H9 (cell line): ENCODE measurements at regions not wholly inside any gene's neighbourhood (a gene's known extent, or its start where the extent isn't known, plus 50 kb on each side); places are given as distances from the start of the nearest gene placed in this dataset.

Experiments used
- DNase-seq: peaks from one replicate; pipeline ENCODE4 v3.0.0-alpha.2; 2017
- H2AFZ ChIP-seq: one replicate; pipeline ENCODE4 v1.6.1; 2013; ENCODE audit warnings: mild to moderate bottlenecking, low read length, control low read depth, moderate library complexity
- H2AK5ac ChIP-seq: 2 replicates; pipeline ENCODE4 v1.6.1; 2013; ENCODE audit warnings: low read length, control low read depth, mixed read lengths; ENCODE audit not compliant: insufficient read length
- H2BK120ac ChIP-seq: one replicate; pipeline ENCODE4 v1.6.1; 2013; ENCODE audit warnings: low read depth, mild to moderate bottlenecking, low read length, control low read depth, inconsistent platforms; ENCODE audit not compliant: poor library complexity, severe bottlenecking
- H2BK12ac ChIP-seq: 2 replicates; pipeline ENCODE4 v1.6.1; 2013; ENCODE audit warnings: low read length, control low read depth, mixed read lengths, low read depth; ENCODE audit not compliant: insufficient read length
- H2BK15ac ChIP-seq: 2 replicates; pipeline ENCODE4 v1.6.1; 2013; ENCODE audit warnings: low read depth, low read length, control low read depth
- H2BK20ac ChIP-seq: one replicate; pipeline ENCODE4 v1.6.1; 2013; ENCODE audit warnings: low read depth, mild to moderate bottlenecking, low read length, control low read depth, inconsistent platforms; ENCODE audit not compliant: poor library complexity, severe bottlenecking
- H2BK5ac ChIP-seq: 2 replicates; pipeline ENCODE4 v1.6.1; 2013; ENCODE audit warnings: low read length, control low read depth, mixed read lengths; ENCODE audit not compliant: insufficient read length
- H3K14ac ChIP-seq: 2 replicates; pipeline ENCODE4 v1.6.1; 2013; ENCODE audit warnings: low read length, control low read depth; ENCODE audit not compliant: insufficient read depth
- H3K18ac ChIP-seq: 2 replicates; pipeline ENCODE4 v1.6.1; 2013; ENCODE audit warnings: low read depth, mild to moderate bottlenecking, mixed read lengths, low read length, control low read depth; ENCODE audit not compliant: insufficient read length
- H3K23ac ChIP-seq: 2 replicates; pipeline ENCODE4 v1.6.1; 2013; ENCODE audit warnings: low read length, control low read depth, mixed read lengths, low read depth; ENCODE audit not compliant: insufficient read length
- H3K23me2 ChIP-seq: 2 replicates; pipeline ENCODE4 v1.6.1; 2013; ENCODE audit warnings: low read depth, mild to moderate bottlenecking, mixed read lengths, low read length, control low read depth; ENCODE audit not compliant: insufficient read length, poor library complexity, severe bottlenecking
- H3K27ac ChIP-seq: 2 replicates; pipeline ENCODE4 v1.5.1; 2013; ENCODE audit warnings: low read length, control low read depth, mixed read lengths, low read depth; ENCODE audit not compliant: insufficient read length
- H3K27me3 ChIP-seq: 2 replicates; pipeline ENCODE4 v1.6.1; 2013; ENCODE audit warnings: low read length, control low read depth, inconsistent platforms; ENCODE audit not compliant: insufficient read depth
- H3K4ac ChIP-seq: 2 replicates; pipeline ENCODE4 v1.6.1; 2013; ENCODE audit warnings: low read depth, mild to moderate bottlenecking, control low read depth, inconsistent platforms, low read length, moderate library complexity
- H3K4me1 ChIP-seq: 2 replicates; pipeline ENCODE4 v1.6.1; 2013; ENCODE audit warnings: low read length, control low read depth, inconsistent platforms; ENCODE audit not compliant: insufficient read depth
- H3K4me2 ChIP-seq: 2 replicates; pipeline ENCODE4 v1.6.1; 2013; ENCODE audit warnings: low read length, control low read depth, mixed read lengths; ENCODE audit not compliant: insufficient read length, insufficient read depth
- H3K56ac ChIP-seq: 2 replicates; pipeline ENCODE4 v1.6.1; 2013; ENCODE audit warnings: low read depth, mild to moderate bottlenecking, mixed read lengths, low read length, control low read depth; ENCODE audit not compliant: insufficient read length
- H3K79me1 ChIP-seq: 2 replicates; pipeline ENCODE4 v1.6.1; 2013; ENCODE audit warnings: low read depth, mild to moderate bottlenecking, moderate library complexity, low read length, control low read depth, inconsistent platforms; ENCODE audit not compliant: insufficient read depth, poor library complexity, severe bottlenecking
- H3K79me2 ChIP-seq: 2 replicates; pipeline ENCODE4 v1.6.1; 2013; ENCODE audit warnings: low read length, control low read depth, inconsistent platforms; ENCODE audit not compliant: insufficient read depth
- H3K9ac ChIP-seq: 2 replicates; pipeline ENCODE4 v1.6.1; 2013; ENCODE audit warnings: low read length, control low read depth, mixed read lengths; ENCODE audit not compliant: insufficient read length; ENCODE audit errors: extremely low read depth
- H3K9me3 ChIP-seq: one replicate; pipeline ENCODE4 v1.6.1; 2013; ENCODE audit warnings: low read depth, low read length, inconsistent platforms; ENCODE audit not compliant: control insufficient read depth
- H3T11ph ChIP-seq: one replicate; pipeline ENCODE4 v1.6.1; 2013; ENCODE audit warnings: mild to moderate bottlenecking, low read length, control low read depth, inconsistent platforms
- H4K20me1 ChIP-seq: one replicate; pipeline ENCODE4 v1.6.1; 2013; ENCODE audit not compliant: control insufficient read depth, insufficient read length, insufficient read depth
- H4K5ac ChIP-seq: 2 replicates; pipeline ENCODE4 v1.6.1; 2013; ENCODE audit warnings: low read depth, mild to moderate bottlenecking, mixed read lengths, low read length, control low read depth; ENCODE audit not compliant: insufficient read length
- H4K8ac ChIP-seq: replicated peaks from 2 replicates; pipeline ENCODE4 v1.6.1; 2013; ENCODE audit warnings: low read length, control low read depth, mixed read lengths, low read depth; ENCODE audit not compliant: insufficient read length
- H4K91ac ChIP-seq: 2 replicates; pipeline ENCODE4 v1.6.1; 2013; ENCODE audit warnings: low read depth, mild to moderate bottlenecking, moderate library complexity, mixed read lengths, low read length, control low read depth; ENCODE audit not compliant: insufficient read length
- H3K27ac Mint-ChIP-seq, 3 experiments: 2 replicates in 2 of 3; 3 replicates in 1 of 3; pipeline ENCODE4 v1.8.0; 2020 to 2021; ENCODE audit warnings: mixed read lengths in 3 of 3, mild to moderate bottlenecking in 1 of 3, moderate library complexity in 1 of 3
- H3K27me3 Mint-ChIP-seq: 2 replicates; pipeline ENCODE4 v1.8.0; 2021; ENCODE audit warnings: low read depth, mild to moderate bottlenecking, moderate library complexity, mixed read lengths
- H3K36me3 Mint-ChIP-seq, 3 experiments: 2 replicates in 2 of 3; 3 replicates in 1 of 3; pipeline ENCODE4 v1.8.0; 2020 to 2021; ENCODE audit warnings: low read depth in 3 of 3, mixed read lengths in 3 of 3; ENCODE audit not compliant: insufficient read depth in 1 of 3
- H3K4me1 Mint-ChIP-seq, 2 experiments: 2 replicates each; pipeline ENCODE4 v1.8.0; 2020; ENCODE audit warnings: mixed read lengths in 2 of 2
- H3K4me3 Mint-ChIP-seq, 2 experiments: 2 replicates in 1 of 2; 3 replicates in 1 of 2; pipeline ENCODE4 v1.8.0; 2020 to 2021; ENCODE audit warnings: mild to moderate bottlenecking in 2 of 2, mixed read lengths in 2 of 2, moderate library complexity in 1 of 2
- H3K9me3 Mint-ChIP-seq, 2 experiments: 2 replicates in 1 of 2; 3 replicates in 1 of 2; pipeline ENCODE4 v1.8.0; 2020; ENCODE audit warnings: mild to moderate bottlenecking in 2 of 2, mixed read lengths in 2 of 2, moderate library complexity in 1 of 2
- WGBS: extraction: QIAGEN DNeasy Blood & Tissue Kit; methylation state at CpG from one replicate; pipeline ENCODE4 v1.1.7; 2013; ENCODE audit warnings: missing lambda C conversion rate, low lambda C conversion rate, mixed read lengths; ENCODE audit not compliant: insufficient read length; ENCODE audit errors: extremely low coverage; 5-methylcytosine and 5-hydroxymethylcytosine counted together
- TF ChIP-seq, protein P1 (sequence below): fragments of 200-600 bp; sonication (generic); conservative IDR thresholded peaks from 3 replicates; pipeline ENCODE4 v1.8.0; 2021; ENCODE audit warnings: antibody characterized with exemption, mild to moderate bottlenecking

DNA sequence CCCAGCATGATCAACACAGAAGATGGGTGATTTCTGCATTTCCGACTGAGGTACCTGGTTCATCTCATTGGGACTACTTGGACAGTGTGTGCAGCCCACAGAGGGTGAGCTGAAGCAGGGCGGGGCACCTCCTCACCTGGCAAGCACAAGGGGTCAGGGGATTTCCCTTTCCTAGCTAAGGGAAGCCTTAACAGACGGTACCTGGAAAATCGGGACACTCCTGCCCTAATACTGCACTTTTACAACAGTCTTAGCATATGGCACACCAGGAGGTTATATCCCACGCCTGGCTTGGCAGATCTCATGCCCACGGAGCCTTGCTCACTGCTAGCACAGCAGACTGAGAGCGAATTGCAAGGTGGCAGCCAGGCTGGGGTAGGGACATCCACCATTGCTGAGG, 92.9 kb upstream of the GRID2 start:
- no peak overlapping the region for H3K18ac ChIP-seq
- H3K4me1 Mint-ChIP-seq, result no peaks in the 10 kb centered on the region
- H3K27me3 Mint-ChIP-seq, result peaks cover 24% of the 10 kb centered on the region
- H2BK120ac ChIP-seq, result no peak overlapping the region
- H3K4me2 ChIP-seq, result no peak overlapping the region
- H3K9me3 Mint-ChIP-seq, result peaks cover 3 to 18% of the 10 kb centered on the region in 2 experiments; a peak in 4 of 5 replicates
- no peak overlapping the region for H3K27ac ChIP-seq
- no peaks in the 10 kb centered on the region for H3K79me2 ChIP-seq
- H4K91ac ChIP-seq, result no peak overlapping the region
- H3K4ac ChIP-seq, result no peak overlapping the region
- no peak overlapping the region for H2BK12ac ChIP-seq
- no peak overlapping the region for H2BK15ac ChIP-seq
- DNase-seq, result no peak
- H3K56ac ChIP-seq, result no peak overlapping the region
- no peak overlapping the region for H3K23ac ChIP-seq
- no peak overlapping the region for H4K8ac ChIP-seq
- no peaks in the 10 kb centered on the region for H3K4me1 ChIP-seq
- no peak overlapping the region for H3K4me3 Mint-ChIP-seq
- TF ChIP-seq, protein P1, sequence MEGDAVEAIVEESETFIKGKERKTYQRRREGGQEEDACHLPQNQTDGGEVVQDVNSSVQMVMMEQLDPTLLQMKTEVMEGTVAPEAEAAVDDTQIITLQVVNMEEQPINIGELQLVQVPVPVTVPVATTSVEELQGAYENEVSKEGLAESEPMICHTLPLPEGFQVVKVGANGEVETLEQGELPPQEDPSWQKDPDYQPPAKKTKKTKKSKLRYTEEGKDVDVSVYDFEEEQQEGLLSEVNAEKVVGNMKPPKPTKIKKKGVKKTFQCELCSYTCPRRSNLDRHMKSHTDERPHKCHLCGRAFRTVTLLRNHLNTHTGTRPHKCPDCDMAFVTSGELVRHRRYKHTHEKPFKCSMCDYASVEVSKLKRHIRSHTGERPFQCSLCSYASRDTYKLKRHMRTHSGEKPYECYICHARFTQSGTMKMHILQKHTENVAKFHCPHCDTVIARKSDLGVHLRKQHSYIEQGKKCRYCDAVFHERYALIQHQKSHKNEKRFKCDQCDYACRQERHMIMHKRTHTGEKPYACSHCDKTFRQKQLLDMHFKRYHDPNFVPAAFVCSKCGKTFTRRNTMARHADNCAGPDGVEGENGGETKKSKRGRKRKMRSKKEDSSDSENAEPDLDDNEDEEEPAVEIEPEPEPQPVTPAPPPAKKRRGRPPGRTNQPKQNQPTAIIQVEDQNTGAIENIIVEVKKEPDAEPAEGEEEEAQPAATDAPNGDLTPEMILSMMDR, result no peak
- no peaks in the 10 kb centered on the region for H3K9me3 ChIP-seq
- peaks cover 0 to 2% (median 0%) of the 10 kb centered on the region in 3 experiments; a peak in 2 of 7 replicates for H3K36me3 Mint-ChIP-seq
- no peaks in the 10 kb centered on the region for H3K27me3 ChIP-seq
- H3K9ac ChIP-seq, result no peak overlapping the region
- H3K14ac ChIP-seq, result no peak overlapping the region
- H3K27ac Mint-ChIP-seq, result no peak overlapping the region
- H2AFZ ChIP-seq, result no peak overlapping the region
- no peaks in the 10 kb centered on the region for H3K23me2 ChIP-seq
- no peak overlapping the region for H2BK20ac ChIP-seq
- no peak overlapping the region for H2AK5ac ChIP-seq
- no peak overlapping the region for H2BK5ac ChIP-seq
- H3K79me1 ChIP-seq, result no peaks in the 10 kb centered on the region
- H3T11ph ChIP-seq, result no peak overlapping the region
- H4K20me1 ChIP-seq, result no peaks in the 10 kb centered on the region
- no peak overlapping the region for H4K5ac ChIP-seq
- WGBS, result no CpG with 5 or more reads among the region's 7 CpGs
